GM23338 (cell line): ENCODE measurements at regions not wholly inside any gene's neighbourhood (a gene's known extent, or its start where the extent isn't known, plus 50 kb on each side); places are given as distances from the start of the nearest gene placed in this dataset.

Source experiments
- ATAC-seq: fragments of 200-7000 bp; cut with Tn5 transposase; 3 replicates; pipeline ENCODE4 v1.9.1; 2020
- DNase-seq: peaks from one replicate; pipeline ENCODE4 v3.0.0-alpha.2; 2015; ENCODE audit warnings: low spot score
- H2AFZ ChIP-seq: fragments of 200-600 bp; sonication (generic); 2 replicates; pipeline ENCODE4 v1.8.0; 2016; ENCODE audit warnings: antibody characterized with exemption, mild to moderate bottlenecking, moderate library complexity
- H3F3A ChIP-seq: fragments of 200-600 bp; sonication (generic); replicated peaks from 2 replicates; pipeline ENCODE4 v1.8.0; 2017; ENCODE audit warnings: antibody characterized with exemption, mixed run types, low read depth
- H3K27ac ChIP-seq: fragments of 200-600 bp; sonication (generic); 2 replicates; pipeline ENCODE4 v1.6.1; 2016; ENCODE audit warnings: low read depth
- H3K27me3 ChIP-seq: fragments of 200-600 bp; sonication (generic); 2 replicates; pipeline ENCODE4 v1.8.0; 2016; ENCODE audit warnings: mild to moderate bottlenecking, mixed run types, moderate library complexity; ENCODE audit not compliant: insufficient read depth
- H3K36me3 ChIP-seq: fragments of 200-600 bp; sonication (generic); 2 replicates; pipeline ENCODE4 v1.8.0; 2016; ENCODE audit warnings: mild to moderate bottlenecking; ENCODE audit not compliant: insufficient read depth
- H3K4me1 ChIP-seq: fragments of 200-600 bp; sonication (generic); 2 replicates; pipeline ENCODE4 v1.8.0; 2016; ENCODE audit warnings: mild to moderate bottlenecking, moderate library complexity; ENCODE audit not compliant: insufficient read depth
- H3K4me2 ChIP-seq: fragments of 200-600 bp; sonication (generic); 2 replicates; pipeline ENCODE4 v1.7.1; 2017; ENCODE audit warnings: mixed run types
- H3K4me3 ChIP-seq: fragments of 200-600 bp; sonication (generic); 2 replicates; pipeline ENCODE4 v1.6.1; 2016; ENCODE audit warnings: mixed run types
- H3K79me2 ChIP-seq: fragments of 200-600 bp; sonication (generic); replicated peaks from 2 replicates; pipeline ENCODE4 v1.8.0; 2017; ENCODE audit warnings: mild to moderate bottlenecking; ENCODE audit not compliant: insufficient read depth
- H3K9me2 ChIP-seq: fragments of 200-600 bp; sonication (generic); 2 replicates; pipeline ENCODE4 v1.8.0; 2017; ENCODE audit not compliant: insufficient read depth
- H4K20me1 ChIP-seq: fragments of 200-600 bp; sonication (generic); replicated peaks from 2 replicates; pipeline ENCODE4 v1.8.0; 2017; ENCODE audit warnings: mild to moderate bottlenecking; ENCODE audit not compliant: insufficient read depth
- H3K27ac Mint-ChIP-seq: 2 replicates; pipeline ENCODE4 v1.8.0; 2020; ENCODE audit warnings: inconsistent platforms, mild to moderate bottlenecking, moderate library complexity, mixed read lengths
- H3K27me3 Mint-ChIP-seq: 3 replicates; pipeline ENCODE4 v1.8.0; 2022; ENCODE audit warnings: low read depth, mild to moderate bottlenecking, moderate library complexity, mixed read lengths, inconsistent platforms; ENCODE audit not compliant: insufficient read depth, poor library complexity
- H3K36me3 Mint-ChIP-seq: 3 replicates; pipeline ENCODE4 v1.8.0; 2021; ENCODE audit warnings: low read depth, mild to moderate bottlenecking, inconsistent platforms, moderate library complexity, mixed read lengths
- H3K4me1 Mint-ChIP-seq: 3 replicates; pipeline ENCODE4 v1.8.0; 2020; ENCODE audit warnings: mild to moderate bottlenecking, inconsistent platforms, mixed read lengths
- H3K4me3 Mint-ChIP-seq: 3 replicates; pipeline ENCODE4 v1.8.0; 2021; ENCODE audit warnings: moderate library complexity, mild to moderate bottlenecking, inconsistent platforms, mixed read lengths
- H3K9me3 Mint-ChIP-seq: 3 replicates; pipeline ENCODE4 v1.8.0; 2020; ENCODE audit warnings: moderate library complexity, mild to moderate bottlenecking, inconsistent platforms, mixed read lengths
- CTCF ChIP-seq, 2 experiments: fragments of 200-600 bp in 1 of 2; sonication (generic) in 1 of 2; conservative IDR thresholded peaks; 2 replicates each; pipeline versions ENCODE4 v1.5.1 to v1.6.1; 2016 to 2017; ENCODE audit warnings: antibody characterized with exemption in 2 of 2, low read depth in 2 of 2, mild to moderate bottlenecking in 2 of 2, moderate library complexity in 1 of 2
- ETS1 ChIP-seq: IDR thresholded peaks from 2 replicates; pipeline ENCODE4 v1.6.1; 2016; ENCODE audit warnings: antibody characterized with exemption
- EZH2 ChIP-seq: fragments of 200-600 bp; sonication (generic); IDR thresholded peaks from one replicate; pipeline ENCODE4 v1.8.0; 2017; ENCODE audit warnings: antibody characterized with exemption, mild to moderate bottlenecking, low read depth; ENCODE audit not compliant: unreplicated experiment
- EZH2phosphoT487 ChIP-seq: fragments of 200-600 bp; sonication (generic); IDR thresholded peaks from one replicate; pipeline ENCODE4 v1.8.1; 2018; ENCODE audit warnings: antibody characterized with exemption; ENCODE audit not compliant: unreplicated experiment
- JUNB ChIP-seq: IDR thresholded peaks from one replicate; pipeline ENCODE4 v1.6.1; 2016; ENCODE audit warnings: antibody characterized with exemption; ENCODE audit not compliant: unreplicated experiment
- NANOG ChIP-seq: IDR thresholded peaks from 2 replicates; pipeline ENCODE4 v1.6.1; 2016; ENCODE audit warnings: antibody characterized with exemption, borderline replicate concordance
- POLR2AphosphoS5 ChIP-seq: IDR thresholded peaks from 2 replicates; pipeline ENCODE4 v1.6.1; 2016; ENCODE audit warnings: antibody characterized with exemption, low read depth
- STAT1 ChIP-seq: IDR thresholded peaks from one replicate; pipeline ENCODE4 v1.6.1; 2016; ENCODE audit warnings: antibody characterized with exemption; ENCODE audit not compliant: unreplicated experiment
- ZNF114 ChIP-seq: fragments of 250-450 bp; sonication (Bioruptor Pico); IDR thresholded peaks from 2 replicates; pipeline ENCODE4 v1.5.0; 2020; ENCODE audit warnings: mild to moderate bottlenecking, moderate library complexity
- TF ChIP-seq, protein P1 (sequence below): IDR thresholded peaks from one replicate; pipeline ENCODE4 v1.6.1; 2018; ENCODE audit warnings: antibody characterized with exemption; ENCODE audit not compliant: unreplicated experiment

DNA sequence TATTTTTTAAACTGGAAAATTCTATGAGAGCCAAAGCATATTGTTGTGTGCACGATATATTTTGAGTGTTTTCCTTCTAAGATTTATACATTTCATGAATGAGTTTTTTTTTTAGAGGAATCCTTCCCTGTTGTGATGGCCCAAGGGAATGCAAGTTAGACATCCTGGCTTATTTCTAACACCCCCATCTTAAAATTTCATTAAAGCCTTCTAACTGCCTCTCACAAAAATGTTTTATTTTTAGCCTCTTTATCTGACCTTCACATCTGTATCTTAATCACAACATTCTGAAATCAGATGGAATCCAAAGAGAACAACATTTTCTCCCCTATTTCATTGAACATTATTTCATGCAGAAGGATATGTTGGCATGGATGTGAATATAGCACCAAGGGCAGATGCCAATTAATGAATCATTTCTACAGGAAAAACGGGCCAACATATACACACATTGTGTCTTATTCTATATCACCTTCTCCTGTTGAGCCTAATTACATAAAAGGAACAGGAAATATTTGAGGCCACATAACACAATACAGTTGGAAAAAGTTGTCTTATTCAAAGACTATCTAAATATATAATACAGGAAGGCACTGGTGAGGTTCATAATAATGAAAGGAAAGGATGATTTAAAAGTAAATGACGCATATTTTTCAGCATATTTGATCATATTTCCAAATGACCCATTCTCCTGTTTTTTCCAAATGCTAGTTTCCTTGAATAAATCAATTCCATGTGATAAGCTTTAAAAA, 455.5 kb downstream of the TTLL7 start (continued):
- no peak for TF ChIP-seq STAT1
- TF ChIP-seq ZNF114 (CRISPR knock-in tag), result no peak
- no peak for TF ChIP-seq EZH2
- no peak for TF ChIP-seq CTCF (conservative IDR thresholded peaks at IDR 0.05; ENCODE audit: low read depth in 2 of 2)
- TF ChIP-seq ETS1, result no peak
- no peak for TF ChIP-seq EZH2phosphoT487

DNA sequence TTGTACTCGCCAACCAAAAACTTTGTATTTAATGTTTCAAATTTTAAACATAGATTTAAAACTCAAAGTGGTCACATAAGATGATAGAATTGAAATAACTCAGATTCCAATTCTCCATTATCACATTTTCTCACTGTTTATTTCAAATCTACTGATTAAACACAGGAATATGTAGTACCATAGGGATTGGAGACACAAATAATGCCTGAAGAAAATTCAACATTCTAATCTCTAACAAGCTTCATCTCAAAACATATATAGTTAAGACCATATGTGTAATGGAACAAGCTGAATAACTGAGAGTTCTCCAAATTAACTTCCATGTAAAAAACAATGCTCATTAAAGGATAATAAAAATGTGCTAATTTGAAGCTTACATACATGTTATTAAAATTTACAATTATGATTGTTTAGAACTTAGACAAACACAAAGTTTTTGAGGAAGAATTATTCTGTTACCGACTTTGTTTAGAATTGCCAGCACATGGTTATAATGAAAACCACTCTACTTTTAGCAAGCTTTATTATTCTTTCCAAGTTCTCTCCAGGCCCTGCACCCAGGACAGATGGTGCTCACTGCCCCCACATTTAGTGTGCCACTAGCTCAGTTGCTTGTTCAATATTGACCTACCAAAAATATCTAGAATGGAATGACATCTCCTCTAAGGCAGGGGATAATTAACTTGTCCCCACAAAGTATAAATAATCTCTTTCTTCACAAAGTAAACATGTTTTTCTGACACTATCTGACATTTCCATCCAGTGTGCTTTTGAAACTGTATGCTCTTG, 467.2 kb downstream of the TTLL7 start:
- Histone ChIP-seq H2AFZ (no peak overlapping the region), H3K4me1 (no peaks in the 10 kb centered on the region), H3K79me2 (no peaks in the 10 kb centered on the region), H4K20me1 (no peaks in the 10 kb centered on the region), H3K27ac (no peak overlapping the region), H3K4me2 (no peak overlapping the region), H3K27me3 (no peaks in the 10 kb centered on the region), H3K4me3 (no peak overlapping the region), H3K36me3 (no peaks in the 10 kb centered on the region), H3F3A (no peaks in the 10 kb centered on the region), H3K9me2 (no peaks in the 10 kb centered on the region)
- no peak for DNase-seq
- ATAC-seq, result no peak
- H3K36me3 Mint-ChIP-seq, result no peaks in the 10 kb centered on the region
- no peaks in the 10 kb centered on the region for H3K9me3 Mint-ChIP-seq
- H3K27me3 Mint-ChIP-seq, result no peaks in the 10 kb centered on the region
- no peak overlapping the region for H3K27ac Mint-ChIP-seq
- no peak overlapping the region for H3K4me3 Mint-ChIP-seq
- H3K4me1 Mint-ChIP-seq, result no peaks in the 10 kb centered on the region; the same call in 2 of the 3 replicates
- TF ChIP-seq ETS1, result no peak
- TF ChIP-seq, protein P1, sequence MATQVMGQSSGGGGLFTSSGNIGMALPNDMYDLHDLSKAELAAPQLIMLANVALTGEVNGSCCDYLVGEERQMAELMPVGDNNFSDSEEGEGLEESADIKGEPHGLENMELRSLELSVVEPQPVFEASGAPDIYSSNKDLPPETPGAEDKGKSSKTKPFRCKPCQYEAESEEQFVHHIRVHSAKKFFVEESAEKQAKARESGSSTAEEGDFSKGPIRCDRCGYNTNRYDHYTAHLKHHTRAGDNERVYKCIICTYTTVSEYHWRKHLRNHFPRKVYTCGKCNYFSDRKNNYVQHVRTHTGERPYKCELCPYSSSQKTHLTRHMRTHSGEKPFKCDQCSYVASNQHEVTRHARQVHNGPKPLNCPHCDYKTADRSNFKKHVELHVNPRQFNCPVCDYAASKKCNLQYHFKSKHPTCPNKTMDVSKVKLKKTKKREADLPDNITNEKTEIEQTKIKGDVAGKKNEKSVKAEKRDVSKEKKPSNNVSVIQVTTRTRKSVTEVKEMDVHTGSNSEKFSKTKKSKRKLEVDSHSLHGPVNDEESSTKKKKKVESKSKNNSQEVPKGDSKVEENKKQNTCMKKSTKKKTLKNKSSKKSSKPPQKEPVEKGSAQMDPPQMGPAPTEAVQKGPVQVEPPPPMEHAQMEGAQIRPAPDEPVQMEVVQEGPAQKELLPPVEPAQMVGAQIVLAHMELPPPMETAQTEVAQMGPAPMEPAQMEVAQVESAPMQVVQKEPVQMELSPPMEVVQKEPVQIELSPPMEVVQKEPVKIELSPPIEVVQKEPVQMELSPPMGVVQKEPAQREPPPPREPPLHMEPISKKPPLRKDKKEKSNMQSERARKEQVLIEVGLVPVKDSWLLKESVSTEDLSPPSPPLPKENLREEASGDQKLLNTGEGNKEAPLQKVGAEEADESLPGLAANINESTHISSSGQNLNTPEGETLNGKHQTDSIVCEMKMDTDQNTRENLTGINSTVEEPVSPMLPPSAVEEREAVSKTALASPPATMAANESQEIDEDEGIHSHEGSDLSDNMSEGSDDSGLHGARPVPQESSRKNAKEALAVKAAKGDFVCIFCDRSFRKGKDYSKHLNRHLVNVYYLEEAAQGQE, result no peak
- TF ChIP-seq POLR2AphosphoS5, result no peak
- no peak for TF ChIP-seq NANOG
- no peak for TF ChIP-seq EZH2
- TF ChIP-seq JUNB, result no peak
